ENCODE measurements at regions not wholly inside any gene's neighbourhood (a gene's known extent, or its start where the extent isn't known, plus 50 kb on each side); places are given as distances from the start of the nearest gene placed in this dataset.

DNA sequence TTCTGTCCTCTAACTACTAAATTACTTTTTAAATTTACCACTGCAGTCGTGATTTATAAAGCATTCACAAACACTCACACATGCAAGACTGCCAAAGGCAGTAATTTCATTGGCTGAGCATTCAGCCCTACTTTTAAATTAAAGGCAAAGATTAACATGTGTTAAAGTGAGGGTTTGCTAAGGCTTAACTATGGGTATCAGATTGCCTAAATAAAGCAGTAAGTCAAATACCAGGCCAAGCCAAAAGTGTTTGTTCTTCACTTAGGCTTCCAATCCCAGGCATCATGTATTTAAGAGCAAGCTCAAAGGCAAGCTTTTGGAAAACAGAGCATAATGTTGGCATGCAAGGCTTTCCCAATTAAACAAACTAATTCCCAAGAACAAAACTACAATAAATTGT, 187.3 kb downstream of the SUCNR1 start:
- Histone ChIP-seq H3K9me3 (replicated peaks in 1 of 2; ENCODE audit: control insufficient read depth in 1 of 2, insufficient read depth in 1 of 2, low read length in 2 of 2) (no peaks in the 10 kb centered on the region), H4K20me1 (ENCODE audit: insufficient read depth, low read length) (no peaks in the 10 kb centered on the region), H3K4me1 (ENCODE audit: control insufficient read depth in 1 of 2, insufficient read depth in 2 of 2, low read length in 2 of 2) (no peaks in the 10 kb centered on the region), H3K79me2 (ENCODE audit: insufficient read depth, low read length) (no peaks in the 10 kb centered on the region), H2AFZ (ENCODE audit: insufficient read depth, low read depth, low read length, poor library complexity, severe bottlenecking) (no peak overlapping the region), H3K27me3 (ENCODE audit: control insufficient read depth in 2 of 2, insufficient read depth in 2 of 2, low read length in 2 of 2) (no peaks in the 10 kb centered on the region), H3K9ac (ENCODE audit: insufficient read depth, low read length, poor library complexity, severe bottlenecking) (no peak overlapping the region), H3K4me2 (replicated peaks; ENCODE audit: extremely low read depth, low read length, poor library complexity, severe bottlenecking) (no peak overlapping the region), H3K27ac (ENCODE audit: low read depth in 1 of 2, low read length in 2 of 2) (no peak overlapping the region), H3K4me3 (replicated peaks in 1 of 3; ENCODE audit: low read depth in 2 of 3, low read length in 3 of 3) (no peak overlapping the region), H3K36me3 (replicated peaks in 1 of 2; ENCODE audit: control insufficient read depth in 1 of 2, insufficient read depth in 2 of 2, low read length in 2 of 2) (no peaks in the 10 kb centered on the region)
- no peak overlapping the region for H3K27ac Mint-ChIP-seq
- H3K27me3 Mint-ChIP-seq (ENCODE audit: low read depth in 3 of 3): peaks cover 0 to 1% (median 0%) of the 10 kb centered on the region in 3 donors
- H3K36me3 Mint-ChIP-seq: no peaks in the 10 kb centered on the region
- TF ChIP-seq, protein P1, sequence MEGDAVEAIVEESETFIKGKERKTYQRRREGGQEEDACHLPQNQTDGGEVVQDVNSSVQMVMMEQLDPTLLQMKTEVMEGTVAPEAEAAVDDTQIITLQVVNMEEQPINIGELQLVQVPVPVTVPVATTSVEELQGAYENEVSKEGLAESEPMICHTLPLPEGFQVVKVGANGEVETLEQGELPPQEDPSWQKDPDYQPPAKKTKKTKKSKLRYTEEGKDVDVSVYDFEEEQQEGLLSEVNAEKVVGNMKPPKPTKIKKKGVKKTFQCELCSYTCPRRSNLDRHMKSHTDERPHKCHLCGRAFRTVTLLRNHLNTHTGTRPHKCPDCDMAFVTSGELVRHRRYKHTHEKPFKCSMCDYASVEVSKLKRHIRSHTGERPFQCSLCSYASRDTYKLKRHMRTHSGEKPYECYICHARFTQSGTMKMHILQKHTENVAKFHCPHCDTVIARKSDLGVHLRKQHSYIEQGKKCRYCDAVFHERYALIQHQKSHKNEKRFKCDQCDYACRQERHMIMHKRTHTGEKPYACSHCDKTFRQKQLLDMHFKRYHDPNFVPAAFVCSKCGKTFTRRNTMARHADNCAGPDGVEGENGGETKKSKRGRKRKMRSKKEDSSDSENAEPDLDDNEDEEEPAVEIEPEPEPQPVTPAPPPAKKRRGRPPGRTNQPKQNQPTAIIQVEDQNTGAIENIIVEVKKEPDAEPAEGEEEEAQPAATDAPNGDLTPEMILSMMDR (IDR thresholded peaks at IDR 0.05): no peak
- no CpG with 5 or more reads among the region's 1 CpG for WGBS (ENCODE audit: insufficient coverage)
- no peak overlapping the region for H3K4me3 Mint-ChIP-seq
- intact Hi-C loops (cut with micrococcal nuclease): no loop called here
- H3K4me1 Mint-ChIP-seq: no peaks in the 10 kb centered on the region
- DNase-seq: no peak
- H3K9me3 Mint-ChIP-seq: peaks cover 0 to 4% (median 0%) of the 10 kb centered on the region in 7 donors

DNA sequence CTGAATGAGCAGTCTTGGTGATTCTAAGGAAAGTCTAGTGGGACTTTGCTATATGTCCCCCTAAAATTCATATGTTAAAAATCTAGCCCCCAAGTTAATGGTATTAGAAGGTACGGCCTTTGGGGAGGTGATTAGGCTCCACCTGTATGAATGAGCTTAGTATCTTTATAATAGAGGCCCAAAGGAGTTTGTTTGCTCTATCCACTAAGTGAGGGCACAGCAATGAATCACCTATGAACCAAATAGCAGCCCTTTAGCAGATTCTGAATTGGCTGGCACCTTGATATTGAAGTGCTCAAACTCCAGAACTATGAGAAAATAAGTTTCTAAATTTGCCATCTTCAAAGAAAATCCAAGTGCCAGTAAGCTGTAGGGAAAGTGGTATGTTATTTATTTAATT, 187.9 kb downstream of the SUCNR1 start:
- H3K27ac Mint-ChIP-seq: no peak overlapping the region
- Histone ChIP-seq H3K27ac (ENCODE audit: low read depth in 1 of 2, low read length in 2 of 2) (no peak overlapping the region), H3K4me2 (replicated peaks; ENCODE audit: extremely low read depth, low read length, poor library complexity, severe bottlenecking) (no peak overlapping the region), H4K20me1 (ENCODE audit: insufficient read depth, low read length) (no peaks in the 10 kb centered on the region), H2AFZ (ENCODE audit: insufficient read depth, low read depth, low read length, poor library complexity, severe bottlenecking) (no peak overlapping the region), H3K27me3 (ENCODE audit: control insufficient read depth in 2 of 2, insufficient read depth in 2 of 2, low read length in 2 of 2) (no peaks in the 10 kb centered on the region), H3K4me1 (ENCODE audit: control insufficient read depth in 1 of 2, insufficient read depth in 2 of 2, low read length in 2 of 2) (no peaks in the 10 kb centered on the region), H3K9me3 (replicated peaks in 1 of 2; ENCODE audit: control insufficient read depth in 1 of 2, insufficient read depth in 1 of 2, low read length in 2 of 2) (no peaks in the 10 kb centered on the region), H3K9ac (ENCODE audit: insufficient read depth, low read length, poor library complexity, severe bottlenecking) (no peak overlapping the region), H3K36me3 (replicated peaks in 1 of 2; ENCODE audit: control insufficient read depth in 1 of 2, insufficient read depth in 2 of 2, low read length in 2 of 2) (no peaks in the 10 kb centered on the region), H3K4me3 (replicated peaks in 1 of 3; ENCODE audit: low read depth in 2 of 3, low read length in 3 of 3) (no peak overlapping the region), H3K79me2 (ENCODE audit: insufficient read depth, low read length) (no peaks in the 10 kb centered on the region)
- H3K4me3 Mint-ChIP-seq: no peak overlapping the region
- peaks cover 0 to 4% (median 0%) of the 10 kb centered on the region in 7 donors for H3K9me3 Mint-ChIP-seq
- peaks cover 0 to 1% (median 0%) of the 10 kb centered on the region in 3 donors for H3K27me3 Mint-ChIP-seq (ENCODE audit: low read depth in 3 of 3)
- intact Hi-C loops (cut with micrococcal nuclease): no loop called here
- no CpG with 5 or more reads among the region's 1 CpG for WGBS (ENCODE audit: insufficient coverage)
- no peaks in the 10 kb centered on the region for H3K4me1 Mint-ChIP-seq
- TF ChIP-seq, protein P1 (IDR thresholded peaks at IDR 0.05): no peak
- DNase-seq: no peak
- H3K36me3 Mint-ChIP-seq: no peaks in the 10 kb centered on the region

Data from CD14-positive monocyte (primary cell).